ENCODE measurements at regions not wholly inside any gene's neighbourhood (a gene's known extent, or its start where the extent isn't known, plus 50 kb on each side); places are given as distances from the start of the nearest gene placed in this dataset.
"Not testable (repeated sequence)": the region's sequence is repeated elsewhere in the genome, so short reads cannot be mapped to it uniquely, and the experiment has no call there.

DNA sequence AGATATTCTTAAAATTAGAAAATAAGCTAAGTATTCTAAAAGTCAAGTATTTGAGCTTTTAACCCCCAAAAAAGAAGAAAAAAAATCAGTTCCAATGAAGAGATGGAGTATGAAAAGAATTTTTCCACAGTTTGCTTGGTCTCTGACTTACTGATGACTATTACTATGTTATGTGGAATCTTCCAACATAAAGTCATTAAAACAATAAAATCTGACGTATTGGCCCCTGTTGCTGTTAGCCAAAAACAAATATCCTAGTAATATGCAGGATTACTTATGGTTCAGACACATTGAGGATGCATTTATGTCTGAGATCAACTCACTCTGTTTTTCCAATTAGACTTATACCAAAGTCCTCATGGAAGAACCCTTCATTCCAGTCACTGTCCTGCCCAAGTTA, 517.2 kb upstream of the ADGRL3 start:
- Histone ChIP-seq H3K9me3 (ENCODE audit: low read depth, low read length) (no peaks in the 10 kb centered on the region), H3K79me2 (ENCODE audit: insufficient read depth, low read length) (no peaks in the 10 kb centered on the region), H3K4me2 (ENCODE audit: insufficient read depth, low read length) (peak overlapping the region; percentile 76), H3K4me3 (ENCODE audit: insufficient read depth, low read length) (peak overlapping the region; percentile 57), H3K36me3 (ENCODE audit: insufficient read depth, low read length) (no peaks in the 10 kb centered on the region), H2AFZ (ENCODE audit: low read length) (no peak overlapping the region), H3K27ac (ENCODE audit: low read depth, low read length) (peak overlapping the region; percentile 94), H3K4me1 (ENCODE audit: insufficient read depth, low read length) (peaks cover 5% of the 10 kb centered on the region), H3K27me3 (ENCODE audit: insufficient read depth, low read length) (no peaks in the 10 kb centered on the region), H4K20me1 (ENCODE audit: insufficient read depth, low read length) (no peaks in the 10 kb centered on the region)
- TF ChIP-seq, protein P1, sequence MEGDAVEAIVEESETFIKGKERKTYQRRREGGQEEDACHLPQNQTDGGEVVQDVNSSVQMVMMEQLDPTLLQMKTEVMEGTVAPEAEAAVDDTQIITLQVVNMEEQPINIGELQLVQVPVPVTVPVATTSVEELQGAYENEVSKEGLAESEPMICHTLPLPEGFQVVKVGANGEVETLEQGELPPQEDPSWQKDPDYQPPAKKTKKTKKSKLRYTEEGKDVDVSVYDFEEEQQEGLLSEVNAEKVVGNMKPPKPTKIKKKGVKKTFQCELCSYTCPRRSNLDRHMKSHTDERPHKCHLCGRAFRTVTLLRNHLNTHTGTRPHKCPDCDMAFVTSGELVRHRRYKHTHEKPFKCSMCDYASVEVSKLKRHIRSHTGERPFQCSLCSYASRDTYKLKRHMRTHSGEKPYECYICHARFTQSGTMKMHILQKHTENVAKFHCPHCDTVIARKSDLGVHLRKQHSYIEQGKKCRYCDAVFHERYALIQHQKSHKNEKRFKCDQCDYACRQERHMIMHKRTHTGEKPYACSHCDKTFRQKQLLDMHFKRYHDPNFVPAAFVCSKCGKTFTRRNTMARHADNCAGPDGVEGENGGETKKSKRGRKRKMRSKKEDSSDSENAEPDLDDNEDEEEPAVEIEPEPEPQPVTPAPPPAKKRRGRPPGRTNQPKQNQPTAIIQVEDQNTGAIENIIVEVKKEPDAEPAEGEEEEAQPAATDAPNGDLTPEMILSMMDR (IDR thresholded peaks at IDR 0.05; ENCODE audit: extremely low read depth, low read depth, low read length): no peak
- peak; percentile 1 for DNase-seq (ENCODE audit: insufficient read length, low spot score, missing footprints)

DNA sequence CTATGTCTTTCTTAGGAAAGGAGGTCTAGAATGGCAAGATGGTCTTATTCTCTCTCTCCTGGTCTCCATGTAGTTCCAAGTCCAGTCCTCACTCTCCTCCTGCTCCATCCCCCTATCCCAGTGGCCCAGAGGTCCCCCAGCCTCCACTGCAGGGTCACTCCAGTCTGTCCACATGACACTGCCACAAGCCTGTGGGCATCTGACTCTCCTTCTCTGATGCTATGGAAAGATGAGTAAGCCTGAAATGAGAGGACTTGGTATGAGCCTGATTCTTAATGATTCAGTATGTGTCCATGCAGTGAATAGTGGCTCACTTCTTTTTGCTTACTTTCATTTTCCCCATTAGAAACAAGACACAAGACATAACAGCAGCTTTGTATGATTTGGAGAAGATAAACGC, 516.8 kb upstream of the ADGRL3 start:
- Histone ChIP-seq H4K20me1 (ENCODE audit: insufficient read depth, low read length) (no peaks in the 10 kb centered on the region), H3K27ac (ENCODE audit: low read depth, low read length) (peak overlapping the region; percentile 94), H3K4me2 (ENCODE audit: insufficient read depth, low read length) (peak overlapping the region; percentile 76), H3K36me3 (ENCODE audit: insufficient read depth, low read length) (no peaks in the 10 kb centered on the region), H2AFZ (ENCODE audit: low read length) (no peak overlapping the region), H3K9me3 (ENCODE audit: low read depth, low read length) (no peaks in the 10 kb centered on the region), H3K4me1 (ENCODE audit: insufficient read depth, low read length) (peaks cover 5% of the 10 kb centered on the region), H3K27me3 (ENCODE audit: insufficient read depth, low read length) (no peaks in the 10 kb centered on the region), H3K79me2 (ENCODE audit: insufficient read depth, low read length) (no peaks in the 10 kb centered on the region), H3K4me3 (ENCODE audit: insufficient read depth, low read length) (peak overlapping the region; percentile 57)
- peak; percentile 72 for DNase-seq (ENCODE audit: insufficient read length, low spot score, missing footprints)
- TF ChIP-seq, protein P1 (IDR thresholded peaks at IDR 0.05; ENCODE audit: extremely low read depth, low read depth, low read length): no peak

DNA sequence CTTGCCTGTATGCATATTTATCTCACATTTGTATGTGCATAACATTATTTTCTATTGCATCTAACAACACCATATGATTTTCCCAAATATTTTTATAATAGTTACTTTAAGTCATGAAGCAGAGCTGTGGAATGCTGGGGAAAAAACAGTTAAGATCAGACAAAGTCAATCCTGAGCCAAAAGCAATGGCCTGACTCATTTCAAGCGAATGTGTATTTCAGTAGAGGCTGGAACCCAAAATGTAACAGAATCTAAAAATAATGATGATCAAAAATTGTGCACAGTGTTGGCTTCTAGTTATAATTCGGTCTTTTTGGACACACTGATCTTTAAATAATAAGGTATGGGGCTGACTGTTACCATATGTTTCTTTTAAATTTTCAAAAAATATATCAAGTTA, 516.2 kb upstream of the ADGRL3 start:
- H3K4me2 ChIP-seq (ENCODE audit: insufficient read depth, low read length): peak overlapping the region; percentile 76
- H3K9me3 ChIP-seq (ENCODE audit: low read depth, low read length): no peaks in the 10 kb centered on the region
- H4K20me1 ChIP-seq (ENCODE audit: insufficient read depth, low read length): no peaks in the 10 kb centered on the region
- no peaks in the 10 kb centered on the region for H3K79me2 ChIP-seq (ENCODE audit: insufficient read depth, low read length)
- H3K27ac ChIP-seq (ENCODE audit: low read depth, low read length): peak overlapping the region; percentile 94
- TF ChIP-seq, protein P1 (IDR thresholded peaks at IDR 0.05; ENCODE audit: extremely low read depth, low read depth, low read length): no peak
- no peaks in the 10 kb centered on the region for H3K27me3 ChIP-seq (ENCODE audit: insufficient read depth, low read length)
- peak; percentile 69 for DNase-seq (ENCODE audit: insufficient read length, low spot score, missing footprints)
- peaks cover 5% of the 10 kb centered on the region for H3K4me1 ChIP-seq (ENCODE audit: insufficient read depth, low read length)
- peak overlapping the region; percentile 57 for H3K4me3 ChIP-seq (ENCODE audit: insufficient read depth, low read length)
- no peaks in the 10 kb centered on the region for H3K36me3 ChIP-seq (ENCODE audit: insufficient read depth, low read length)
- no peak overlapping the region for H2AFZ ChIP-seq (ENCODE audit: low read length)

DNA sequence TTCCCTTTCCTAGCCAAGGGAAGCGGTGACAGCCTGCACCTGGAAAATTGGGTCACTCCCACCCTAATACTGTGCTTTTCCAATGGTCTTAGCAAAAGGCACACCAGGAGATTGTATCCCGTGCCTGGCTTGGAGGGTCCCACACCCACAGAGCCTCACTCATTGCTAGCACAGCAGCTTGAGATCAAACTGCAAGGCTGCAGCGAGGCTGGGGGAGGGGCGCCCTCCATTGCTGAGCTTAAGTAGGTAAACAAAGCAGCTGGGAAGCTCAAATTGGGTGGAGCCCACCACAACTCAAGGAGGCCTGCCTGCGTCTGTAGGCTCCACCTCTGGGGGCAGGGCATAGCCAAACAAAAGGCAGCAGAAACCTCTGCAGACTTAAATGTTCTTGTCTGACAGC, 504.1 kb upstream of the ADGRL3 start:
- not testable (repeated sequence) for DNase-seq (ENCODE audit: insufficient read length, low spot score, missing footprints); H3K79me2 ChIP-seq (ENCODE audit: insufficient read depth, low read length); H3K4me1 ChIP-seq (ENCODE audit: insufficient read depth, low read length); H3K4me3 ChIP-seq (ENCODE audit: insufficient read depth, low read length); H3K36me3 ChIP-seq (ENCODE audit: insufficient read depth, low read length); H4K20me1 ChIP-seq (ENCODE audit: insufficient read depth, low read length); H3K4me2 ChIP-seq (ENCODE audit: insufficient read depth, low read length); H2AFZ ChIP-seq (ENCODE audit: low read length); H3K27me3 ChIP-seq (ENCODE audit: insufficient read depth, low read length); H3K27ac ChIP-seq (ENCODE audit: low read depth, low read length); H3K9me3 ChIP-seq (ENCODE audit: low read depth, low read length)

Measured in osteoblast (primary cell).